Forelimb muscle (tissue), 1 donor: ENCODE measurements at regions not wholly inside any gene's neighbourhood (a gene's known extent, or its start where the extent isn't known, plus 50 kb on each side); places are given as distances from the start of the nearest gene placed in this dataset.

Source experiments
- DNase-seq: peaks from one replicate; pipeline ENCODE4 v3.0.0-alpha.2; 2013; ENCODE audit warnings: low read depth

DNA sequence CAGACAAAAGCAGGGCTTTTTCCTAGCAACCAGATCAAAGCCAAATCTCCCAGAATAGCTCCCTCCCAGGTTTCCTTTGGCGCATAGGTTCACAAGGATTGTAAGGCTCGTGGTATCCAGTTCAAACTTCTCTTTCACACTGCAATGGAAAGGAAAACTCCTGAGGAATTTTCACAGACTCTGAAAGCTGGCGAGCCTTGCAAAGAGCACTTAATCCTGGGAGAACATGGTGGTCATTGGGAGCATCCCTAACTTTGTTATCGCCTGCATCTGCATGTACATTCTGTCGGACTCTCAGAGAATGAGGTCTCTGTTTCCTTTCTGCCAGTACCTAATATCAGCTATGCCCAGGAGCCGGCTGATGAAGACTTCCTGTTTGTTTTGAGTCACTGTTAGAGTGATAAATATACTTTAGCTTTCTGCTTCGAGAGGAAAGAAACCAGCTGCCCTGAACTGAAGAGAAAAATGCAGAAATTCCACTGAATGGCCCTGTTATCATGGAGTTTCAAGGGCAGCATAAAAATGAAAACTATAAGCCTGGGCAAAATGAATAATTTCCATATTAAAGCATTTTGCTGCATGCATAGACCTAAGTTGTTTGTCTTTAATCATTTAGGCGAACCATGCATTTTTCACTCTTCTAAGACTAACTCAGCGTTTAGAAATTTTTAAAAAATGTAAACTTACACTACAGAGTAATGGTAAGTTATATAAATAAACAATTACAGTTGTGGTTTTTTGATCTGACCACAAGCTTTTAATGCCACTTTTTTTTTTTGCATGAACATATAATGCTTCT lies 76.4 kb upstream of the ZEB2 start:
- no peak for DNase-seq

DNA sequence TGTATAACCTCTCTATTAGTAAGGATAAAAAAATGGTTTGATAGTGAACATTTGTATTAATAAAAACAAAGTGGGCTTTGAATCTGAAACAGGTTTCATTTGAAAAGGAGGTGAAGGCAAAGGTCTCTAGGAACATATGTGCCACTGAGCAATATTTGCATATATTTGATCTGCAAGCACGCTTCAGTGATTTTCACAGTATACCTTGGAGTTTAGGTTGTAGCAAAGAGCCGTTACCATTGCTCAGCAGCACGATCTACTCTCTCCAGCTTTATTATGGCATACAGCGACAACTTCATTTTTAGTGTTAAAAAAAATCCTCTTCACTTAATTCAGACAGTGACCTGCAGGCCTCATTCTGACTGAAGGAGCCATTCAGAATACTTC lies 75.8 kb upstream of the ZEB2 start:
- DNase-seq: no peak

DNA sequence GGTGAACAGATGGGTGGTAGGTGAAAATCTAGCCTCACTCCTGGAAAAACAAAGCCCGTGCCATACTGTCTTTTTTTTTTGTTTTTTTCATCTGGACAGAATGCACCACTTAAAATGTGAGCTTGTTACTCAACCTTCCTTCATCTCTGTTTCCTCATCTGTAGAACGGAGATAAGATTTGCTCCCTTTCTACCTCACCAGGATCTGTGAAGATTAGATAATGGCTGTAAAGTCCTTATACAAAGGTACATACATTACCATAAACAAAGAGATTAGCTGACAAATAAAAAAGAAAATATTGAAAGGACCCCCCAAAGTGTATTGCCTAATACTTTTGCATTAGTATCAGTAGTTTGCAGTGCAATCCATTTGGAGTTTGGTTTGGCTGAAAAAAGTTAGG lies 75.4 kb upstream of the ZEB2 start:
- no peak for DNase-seq

DNA sequence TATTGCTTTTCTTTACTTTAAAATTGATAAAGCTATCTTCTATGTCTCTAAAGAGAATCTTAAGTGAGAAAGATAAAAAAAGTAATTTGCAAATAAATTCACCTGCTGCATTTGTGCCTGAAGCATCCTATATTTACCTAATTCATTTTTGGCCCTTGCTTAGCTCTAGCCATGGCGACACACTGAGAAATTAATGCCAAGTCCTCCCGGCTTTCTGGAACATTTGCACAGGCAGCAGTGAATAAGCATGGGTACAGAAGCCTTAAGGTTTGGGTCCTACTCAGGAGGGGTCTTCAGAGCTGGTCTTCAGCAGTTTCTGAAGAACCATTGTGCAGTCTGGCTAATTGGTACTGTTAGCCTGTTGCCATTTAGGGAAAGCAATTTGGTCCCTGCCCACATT lies 73.9 kb upstream of the ZEB2 start:
- DNase-seq: no peak

DNA sequence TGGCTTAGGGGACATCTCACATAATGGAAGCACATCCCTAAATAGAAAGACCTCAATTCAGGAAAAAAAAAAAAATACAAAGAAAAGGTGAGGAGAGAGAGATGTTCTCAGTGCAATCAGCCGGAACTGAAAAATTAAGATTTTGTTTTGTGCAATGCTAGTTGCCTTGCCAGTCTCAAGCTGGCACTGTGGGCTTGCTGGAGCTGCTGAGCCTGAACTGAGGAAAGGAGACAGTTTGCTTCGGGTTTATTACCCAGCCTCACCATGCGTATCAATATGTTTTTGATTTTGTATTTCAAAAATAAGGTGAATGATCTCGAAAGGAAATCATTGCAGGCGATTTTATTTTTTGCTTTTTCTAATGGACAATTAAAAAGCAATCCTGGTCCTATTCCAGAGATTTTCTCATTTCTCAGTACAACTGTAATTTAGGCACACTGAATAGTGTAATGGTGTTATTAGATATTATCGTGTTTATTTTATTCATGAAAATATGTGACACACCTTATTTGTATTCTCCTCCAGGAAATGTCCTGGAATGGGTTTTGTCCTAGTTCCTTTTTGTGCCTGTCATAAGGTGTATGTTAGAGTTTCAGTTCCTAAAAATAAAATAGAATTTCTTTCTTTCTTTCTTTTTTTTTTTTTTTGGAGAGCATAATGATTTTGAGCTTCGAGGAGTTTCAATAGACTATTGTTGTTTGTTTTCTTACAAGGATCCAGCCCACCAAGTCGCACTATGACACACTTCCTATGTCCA lies 72.8 kb upstream of the ZEB2 start:
- no peak for DNase-seq

DNA sequence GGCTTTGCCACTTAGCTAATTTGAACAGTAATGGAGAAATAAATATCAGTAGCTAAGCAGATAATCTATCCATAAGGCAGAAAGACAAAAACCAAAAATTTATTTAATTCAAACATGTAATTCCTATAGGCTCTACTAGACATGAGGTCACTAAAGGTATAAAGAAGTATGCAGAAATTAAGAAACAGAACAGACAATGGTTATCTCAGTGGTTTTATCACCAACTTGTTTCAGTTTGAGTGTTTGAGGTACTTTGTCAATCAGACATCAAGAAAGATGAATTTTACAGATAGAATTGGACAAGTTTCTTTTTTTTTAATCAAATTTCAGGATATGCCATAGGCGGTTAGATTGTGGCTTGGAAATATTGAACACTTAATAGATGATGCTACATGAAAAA lies 67.4 kb upstream of the ZEB2 start:
- no peak for DNase-seq

DNA sequence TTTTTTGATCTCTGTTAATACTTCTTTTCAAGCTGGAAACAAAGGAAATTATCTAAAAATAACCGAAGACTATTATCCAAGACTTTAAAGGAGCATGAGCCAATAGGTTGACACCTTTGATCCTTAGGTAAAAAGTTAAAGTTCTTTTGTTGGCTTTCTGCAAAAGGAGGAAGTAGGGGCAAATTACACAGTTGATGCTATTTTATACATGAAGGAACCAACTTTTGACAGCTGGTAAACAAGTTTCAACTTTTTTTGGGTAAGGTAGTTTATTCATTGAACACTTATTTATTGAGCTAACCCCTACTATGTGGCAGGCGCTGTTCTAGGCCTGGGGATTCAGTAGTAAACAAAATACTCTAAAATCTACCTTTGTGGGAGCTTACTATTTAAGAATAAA lies 66.6 kb upstream of the ZEB2 start:
- no peak for DNase-seq

DNA sequence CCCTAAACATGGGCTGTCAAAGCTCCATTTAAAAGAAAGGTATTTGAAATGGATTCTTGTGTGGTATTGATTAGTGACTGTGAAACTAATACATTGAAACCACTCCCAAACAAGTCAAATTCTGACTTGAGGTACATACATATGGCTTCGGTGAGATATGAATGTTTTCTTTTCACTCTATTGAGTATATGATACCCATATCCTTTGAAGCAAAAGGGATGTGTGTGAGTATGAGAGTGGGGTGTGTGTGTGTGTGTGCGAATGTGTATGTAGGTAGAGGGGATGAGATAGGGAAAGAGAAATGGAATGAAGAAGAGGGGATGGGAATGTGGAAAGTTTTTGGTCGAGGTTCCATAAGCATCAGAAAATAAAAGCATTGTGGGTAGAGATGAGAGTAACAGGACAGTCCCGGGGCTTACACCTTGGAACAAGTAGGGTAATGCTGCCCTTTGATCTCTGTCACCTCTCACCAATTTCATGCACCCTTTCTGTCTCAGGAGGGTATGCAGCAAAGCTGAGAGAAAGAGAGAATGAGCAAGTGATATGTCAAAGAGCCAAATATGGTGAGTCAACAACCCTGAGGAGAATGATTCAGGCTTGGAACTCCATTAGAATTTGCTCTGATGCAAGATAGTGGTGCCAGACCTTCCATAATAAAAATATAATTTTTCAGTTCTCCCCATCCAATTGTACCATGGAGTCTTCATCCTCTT lies 64.0 kb upstream of the ZEB2 start:
- DNase-seq: no peak

DNA sequence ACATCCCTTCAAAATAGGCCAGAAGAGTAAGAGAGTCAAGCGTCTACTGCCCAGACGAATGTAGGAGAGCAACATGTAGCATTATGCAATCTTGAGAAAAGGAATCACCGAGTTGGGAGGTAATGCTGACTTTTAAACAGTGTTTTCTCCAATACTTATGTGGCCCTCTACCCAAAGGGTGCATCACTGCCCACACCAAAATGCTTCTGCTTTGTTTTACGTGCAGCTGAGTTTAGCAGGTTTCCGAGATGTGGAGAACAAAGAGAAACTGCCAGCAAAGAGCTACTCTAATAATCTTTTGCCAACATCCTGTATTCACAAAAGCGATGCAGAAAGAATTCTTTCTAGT lies 63.4 kb upstream of the ZEB2 start:
- DNase-seq: no peak

DNA sequence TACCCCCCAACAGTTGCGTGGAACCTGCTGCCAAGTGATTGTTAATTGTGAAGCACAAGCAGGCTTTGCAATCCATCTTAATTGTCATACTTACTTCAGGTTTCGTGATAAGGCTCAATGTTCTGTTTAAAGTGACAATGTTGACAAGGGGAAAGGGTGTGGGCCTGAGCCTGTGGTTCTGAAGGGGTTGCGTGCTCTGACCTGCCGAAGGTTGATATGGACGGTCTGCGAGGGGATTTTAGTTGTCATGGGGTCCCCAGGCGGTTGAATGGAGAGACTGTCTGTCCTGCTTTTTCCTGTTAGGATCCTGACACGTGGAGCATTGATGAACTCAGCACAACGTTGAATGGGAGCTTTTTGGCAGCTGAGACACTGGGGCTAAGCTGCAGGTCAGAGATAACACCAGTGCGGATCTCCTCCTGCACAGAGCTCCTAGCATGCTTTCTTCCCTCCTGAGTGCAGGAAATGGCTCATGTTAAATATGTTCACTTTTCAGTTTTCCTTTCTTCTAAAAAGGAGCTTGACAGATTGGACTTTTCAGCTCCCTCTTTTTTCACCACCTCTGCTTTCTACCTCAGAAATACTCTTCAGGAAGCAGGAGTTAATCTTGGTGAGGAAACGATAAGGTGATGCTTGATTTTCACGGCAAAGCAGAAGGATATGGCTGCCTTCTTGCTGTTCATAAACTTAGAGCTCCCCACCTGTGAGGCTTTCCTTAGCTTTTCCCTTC lies 62.9 kb upstream of the ZEB2 start:
- DNase-seq: no peak

DNA sequence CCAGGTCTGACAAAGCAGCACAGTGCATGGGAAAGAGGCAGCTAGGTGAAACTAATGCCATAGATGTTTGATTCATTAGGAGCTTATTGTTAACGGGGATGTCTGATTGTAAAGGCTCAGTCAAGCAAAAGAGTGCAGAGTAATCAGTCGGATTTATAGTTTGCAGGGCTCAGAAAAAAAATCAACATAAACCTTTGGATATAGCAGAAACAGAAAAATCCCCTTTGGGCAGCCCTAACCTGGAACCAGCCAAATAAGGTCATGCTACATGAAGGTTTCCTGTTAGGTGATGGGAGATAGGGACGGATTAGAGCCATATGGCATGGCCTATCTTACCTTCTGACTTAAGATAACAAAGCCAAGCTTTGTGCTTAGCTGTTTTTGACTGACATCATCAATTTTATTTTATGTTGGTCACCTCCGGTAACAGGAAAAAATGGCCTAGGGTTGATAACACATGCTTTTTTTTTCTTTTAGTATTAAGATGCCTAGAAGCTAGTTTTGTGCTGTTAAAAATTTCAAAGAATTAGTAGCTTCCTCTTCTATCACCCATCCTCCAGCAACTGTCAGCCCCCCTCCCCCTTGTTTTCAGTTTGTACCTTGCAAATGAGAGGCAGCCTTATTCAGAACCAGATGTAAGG lies 60.7 kb upstream of the ZEB2 start:
- DNase-seq: no peak

DNA sequence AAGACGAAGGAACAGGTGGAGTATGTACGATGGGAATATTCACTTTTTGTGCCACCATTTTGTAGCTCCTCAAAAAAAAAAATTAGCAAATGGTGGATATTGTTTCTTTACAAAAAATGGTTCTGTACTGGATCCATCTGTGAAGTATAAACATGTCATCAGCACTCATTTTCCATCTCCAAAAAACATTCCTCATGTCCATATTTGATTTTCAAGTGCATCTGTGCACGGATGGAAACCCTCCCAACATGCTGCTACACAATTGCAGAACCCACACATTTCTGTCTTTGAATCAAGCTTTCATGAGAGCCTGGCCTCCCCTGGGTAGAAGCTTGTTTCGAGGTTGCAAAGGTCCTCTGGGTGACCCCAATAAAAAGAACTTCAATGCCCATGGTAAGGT lies 59.6 kb upstream of the ZEB2 start:
- DNase-seq: no peak

DNA sequence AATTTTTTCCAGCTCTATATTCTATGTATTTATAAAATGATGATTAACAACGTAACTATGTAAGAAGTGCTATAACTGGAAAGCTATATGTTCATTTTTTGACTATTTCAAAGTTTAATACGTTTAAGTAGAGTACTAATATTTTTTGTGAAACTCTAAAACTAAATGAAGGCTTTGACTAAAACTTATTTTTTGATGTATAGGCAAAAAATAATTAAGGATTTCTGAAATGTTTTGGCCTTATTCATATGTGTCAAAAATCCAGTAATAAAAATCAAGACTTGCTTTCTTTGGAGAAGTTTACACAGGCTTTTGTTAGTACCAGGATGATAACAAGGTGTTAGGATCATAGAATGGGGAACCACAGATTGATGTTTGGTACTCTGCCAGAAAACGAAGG lies 58.2 kb upstream of the ZEB2 start:
- no peak for DNase-seq

DNA sequence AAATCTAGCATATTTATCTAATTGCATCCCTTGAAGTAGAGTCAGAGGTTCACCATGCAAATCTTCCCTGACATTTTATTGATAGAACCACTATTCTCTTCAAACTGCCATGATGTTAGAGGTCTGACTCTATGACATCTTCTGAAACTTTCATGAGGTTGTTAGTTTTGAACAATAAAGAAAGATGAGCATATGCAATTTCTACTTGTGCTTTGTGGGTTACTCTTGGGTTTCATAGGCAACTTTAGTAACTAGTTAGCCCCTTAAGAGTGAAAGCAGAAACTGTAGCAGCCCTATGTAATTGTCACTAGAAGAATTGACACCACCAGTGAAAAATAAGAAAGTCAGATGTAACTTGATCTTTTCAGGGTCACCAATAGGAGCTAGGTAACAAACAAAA lies 53.1 kb upstream of the ZEB2 start:
- DNase-seq: no peak

DNA sequence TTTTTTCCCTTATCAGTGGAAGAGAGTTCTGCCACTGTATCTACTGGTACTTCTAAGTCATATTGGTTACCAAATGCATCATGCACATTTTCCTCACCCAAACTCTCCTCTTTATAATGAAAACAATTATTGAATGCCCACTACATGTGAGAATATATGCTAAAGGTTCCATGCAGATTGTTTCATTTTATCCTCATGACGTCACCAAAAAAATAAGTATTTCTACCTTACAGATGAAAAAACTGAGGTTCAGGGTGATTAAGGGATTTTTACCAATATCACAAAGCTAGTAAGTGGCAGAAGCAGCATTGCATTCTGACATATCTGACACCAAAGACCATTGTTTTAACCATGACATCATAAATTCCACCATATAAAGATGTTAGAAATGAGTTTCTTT lies 51.9 kb upstream of the ZEB2 start:
- DNase-seq: no peak

DNA sequence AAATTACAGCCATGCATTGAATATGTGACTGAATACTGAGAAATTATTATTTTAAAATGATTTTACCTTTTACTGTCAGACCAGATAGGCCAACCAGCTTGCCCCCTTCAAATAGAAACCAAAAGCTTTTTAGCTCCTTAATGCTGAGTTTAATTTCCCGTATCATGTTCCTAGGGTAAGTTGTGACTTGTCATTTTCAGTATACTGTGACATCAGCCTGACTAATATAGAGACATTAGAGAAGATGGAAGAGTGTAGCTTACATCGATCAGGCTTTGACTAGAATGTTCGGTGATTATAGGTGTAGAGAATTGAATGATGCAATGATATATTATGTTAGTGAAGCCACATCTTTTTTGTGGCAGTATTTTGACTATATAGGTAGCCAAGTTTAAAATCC lies 50.6 kb upstream of the ZEB2 start:
- no peak for DNase-seq
